ENCODE measurements at regions not wholly inside any gene's neighbourhood (a gene's known extent, or its start where the extent isn't known, plus 50 kb on each side); places are given as distances from the start of the nearest gene placed in this dataset.

- no peak for DNase-seq
- H2AFZ ChIP-seq (ENCODE audit: low read length) = no peak overlapping the region
- H3K79me2 ChIP-seq (ENCODE audit: low read length) = no peaks in the 10 kb centered on the region
- H3K27ac ChIP-seq (ENCODE audit: low read length) = no peak overlapping the region
- no peaks in the 10 kb centered on the region for H3K27me3 ChIP-seq (replicated peaks; ENCODE audit: insufficient read depth, low read length)
- H3K9me3 ChIP-seq (replicated peaks; ENCODE audit: insufficient read depth, low read length) = no peaks in the 10 kb centered on the region
- H3K9me2 ChIP-seq (replicated peaks; ENCODE audit: insufficient read depth, low read length) = no peaks in the 10 kb centered on the region
- TF ChIP-seq CTCF (IDR thresholded peaks at IDR 0.05; ENCODE audit: low read length) = no peak
- no peak for TF ChIP-seq EZH2 (optimal IDR thresholded peaks at IDR 0.05; ENCODE audit: low read depth, low read length)
- no peak for TF ChIP-seq EZH2phosphoT487 (IDR thresholded peaks at IDR 0.05; ENCODE audit: low read length)
- no peak overlapping the region for H3K4me2 ChIP-seq (ENCODE audit: low read depth, low read length)
- no peaks in the 10 kb centered on the region for H4K20me1 ChIP-seq (ENCODE audit: insufficient read depth, low read length)
- H3K4me3 ChIP-seq (ENCODE audit: low read length) = no peak overlapping the region
- H3K4me1 ChIP-seq (ENCODE audit: low read length) = no peaks in the 10 kb centered on the region
- no peaks in the 10 kb centered on the region for H3F3A ChIP-seq (ENCODE audit: insufficient read depth, low read length)
- H3K36me3 ChIP-seq (replicated peaks; ENCODE audit: insufficient read depth, low read length) = no peaks in the 10 kb centered on the region
- no peak overlapping the region for H3K9ac ChIP-seq (ENCODE audit: low read length)
Observed at GRCh38 chr5:101955891-101956290, 340.2 kb downstream of the SLCO4C1 start.

GRCh38 chr5:101950019-101950418 is 346.1 kb downstream of the SLCO4C1 start:
- no peak for TF ChIP-seq EZH2phosphoT487 (IDR thresholded peaks at IDR 0.05; ENCODE audit: low read length)
- no peak for TF ChIP-seq CTCF (IDR thresholded peaks at IDR 0.05; ENCODE audit: low read length)
- no peak for TF ChIP-seq EZH2 (optimal IDR thresholded peaks at IDR 0.05; ENCODE audit: low read depth, low read length)
- H3K9me2 ChIP-seq (replicated peaks; ENCODE audit: insufficient read depth, low read length) = no peaks in the 10 kb centered on the region
- no peaks in the 10 kb centered on the region for H3K36me3 ChIP-seq (replicated peaks; ENCODE audit: insufficient read depth, low read length)
- DNase-seq = no peak
- H3K27me3 ChIP-seq (replicated peaks; ENCODE audit: insufficient read depth, low read length) = no peaks in the 10 kb centered on the region
- H3K9ac ChIP-seq (ENCODE audit: low read length) = no peak overlapping the region
- H3K4me1 ChIP-seq (ENCODE audit: low read length) = no peaks in the 10 kb centered on the region
- no peak overlapping the region for H3K27ac ChIP-seq (ENCODE audit: low read length)
- no peaks in the 10 kb centered on the region for H3F3A ChIP-seq (ENCODE audit: insufficient read depth, low read length)
- H3K4me2 ChIP-seq (ENCODE audit: low read depth, low read length) = no peak overlapping the region
- no peaks in the 10 kb centered on the region for H4K20me1 ChIP-seq (ENCODE audit: insufficient read depth, low read length)
- H3K9me3 ChIP-seq (replicated peaks; ENCODE audit: insufficient read depth, low read length) = no peaks in the 10 kb centered on the region
- no peak overlapping the region for H2AFZ ChIP-seq (ENCODE audit: low read length)
- no peak overlapping the region for H3K4me3 ChIP-seq (ENCODE audit: low read length)
- H3K79me2 ChIP-seq (ENCODE audit: low read length) = no peaks in the 10 kb centered on the region

- Histone ChIP-seq H3K9me3 (replicated peaks; ENCODE audit: insufficient read depth, low read length) (no peaks in the 10 kb centered on the region), H4K20me1 (ENCODE audit: insufficient read depth, low read length) (no peaks in the 10 kb centered on the region), H3K9ac (ENCODE audit: low read length) (no peak overlapping the region), H3K4me1 (ENCODE audit: low read length) (no peaks in the 10 kb centered on the region), H3K36me3 (replicated peaks; ENCODE audit: insufficient read depth, low read length) (no peaks in the 10 kb centered on the region), H2AFZ (ENCODE audit: low read length) (no peak overlapping the region), H3F3A (ENCODE audit: insufficient read depth, low read length) (no peaks in the 10 kb centered on the region), H3K79me2 (ENCODE audit: low read length) (no peaks in the 10 kb centered on the region), H3K4me2 (ENCODE audit: low read depth, low read length) (no peak overlapping the region), H3K4me3 (ENCODE audit: low read length) (no peak overlapping the region), H3K9me2 (replicated peaks; ENCODE audit: insufficient read depth, low read length) (no peaks in the 10 kb centered on the region), H3K27ac (ENCODE audit: low read length) (no peak overlapping the region), H3K27me3 (replicated peaks; ENCODE audit: insufficient read depth, low read length) (no peaks in the 10 kb centered on the region)
- TF ChIP-seq EZH2 (optimal IDR thresholded peaks at IDR 0.05; ENCODE audit: low read depth, low read length) = no peak
- TF ChIP-seq CTCF (IDR thresholded peaks at IDR 0.05; ENCODE audit: low read length) = no peak
- no peak for TF ChIP-seq EZH2phosphoT487 (IDR thresholded peaks at IDR 0.05; ENCODE audit: low read length)
- no peak for DNase-seq
Observed at GRCh38 chr5:101948615-101949014, 347.5 kb downstream of the SLCO4C1 start.
